Fibroblast of skin of scalp (primary cell): ENCODE measurements at regions not wholly inside any gene's neighbourhood (a gene's known extent, or its start where the extent isn't known, plus 50 kb on each side); places are given as distances from the start of the nearest gene placed in this dataset.

Source experiments
- DNase-seq: peaks from one replicate; pipeline ENCODE4 v3.0.0-alpha.2; 2013

DNA sequence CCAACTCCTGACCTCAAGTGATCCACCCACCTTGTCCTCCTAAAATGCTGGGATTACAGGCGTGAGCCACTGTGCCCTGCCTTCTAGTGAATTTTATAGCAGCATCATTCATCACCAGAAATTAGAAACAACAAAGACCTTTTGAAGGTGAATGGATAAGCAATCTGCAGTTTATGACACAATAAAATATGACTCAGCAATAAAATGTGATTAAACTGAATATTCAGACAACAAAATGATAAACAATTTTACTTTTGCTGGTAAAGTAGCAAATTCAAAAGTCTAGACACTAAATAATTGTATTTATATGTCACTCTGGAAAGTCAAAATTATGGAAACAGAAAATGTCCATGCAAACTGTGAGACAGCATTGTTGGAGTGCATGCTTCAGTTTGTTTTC is 656.6 kb downstream of the CBLN2 start:
- no peak for DNase-seq

DNA sequence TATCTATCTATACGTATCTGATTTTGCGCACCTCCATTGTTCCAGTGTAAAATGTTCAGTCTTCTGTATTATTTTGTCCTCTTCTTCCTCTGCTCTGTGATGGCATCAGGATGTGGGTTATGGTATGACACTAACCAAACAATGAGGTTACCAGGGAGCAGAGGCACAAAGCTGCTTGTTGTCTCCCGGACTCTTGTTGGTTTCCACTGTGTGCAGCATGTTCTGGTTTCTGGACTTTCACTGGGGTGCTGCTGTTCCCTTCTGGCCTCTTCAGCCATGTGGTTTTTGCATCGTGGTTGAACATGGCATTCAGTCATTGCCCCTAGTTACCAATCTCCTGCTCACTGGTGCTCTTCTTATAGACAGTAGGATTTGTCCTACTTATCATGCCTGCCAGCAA is 665.9 kb downstream of the CBLN2 start:
- no peak for DNase-seq

DNA sequence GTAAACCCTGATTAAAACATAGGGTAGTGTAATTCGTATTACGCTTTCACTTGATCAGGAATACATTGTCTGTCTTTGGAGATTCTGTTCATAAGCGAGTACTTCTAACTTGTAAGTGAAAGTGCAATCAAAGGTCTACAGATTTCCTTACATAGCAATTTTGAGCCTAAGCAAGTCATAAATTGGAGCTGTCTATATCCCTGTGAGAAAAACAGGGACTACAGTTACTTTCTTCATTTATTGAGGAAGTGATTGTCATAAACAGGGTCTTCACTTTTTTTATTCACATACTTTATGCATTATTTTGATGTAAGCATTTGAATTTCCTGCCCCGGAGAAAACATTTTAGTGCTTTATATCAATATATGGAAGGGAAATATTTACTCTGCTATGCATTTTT is 670.4 kb downstream of the CBLN2 start:
- DNase-seq = no peak

DNA sequence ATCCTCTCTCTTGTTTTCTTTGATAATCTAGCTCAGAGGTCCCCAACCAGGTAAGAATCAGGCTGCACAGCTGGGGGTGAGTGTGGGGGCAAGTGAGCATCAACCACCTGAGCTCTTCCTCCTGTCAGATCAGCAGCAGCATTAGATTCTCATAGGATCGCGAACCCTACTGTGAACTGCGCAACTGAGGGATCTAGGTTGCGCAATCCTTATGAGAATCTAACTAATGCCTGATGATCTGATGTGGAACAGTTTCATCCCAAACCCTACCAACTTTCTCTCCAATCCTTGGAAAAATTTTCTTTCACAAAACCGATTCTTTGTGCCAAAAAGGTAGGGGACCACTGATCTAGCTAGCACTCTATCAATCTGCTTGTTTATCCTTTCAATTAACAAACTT is 678.3 kb downstream of the CBLN2 start:
- no peak for DNase-seq

DNA sequence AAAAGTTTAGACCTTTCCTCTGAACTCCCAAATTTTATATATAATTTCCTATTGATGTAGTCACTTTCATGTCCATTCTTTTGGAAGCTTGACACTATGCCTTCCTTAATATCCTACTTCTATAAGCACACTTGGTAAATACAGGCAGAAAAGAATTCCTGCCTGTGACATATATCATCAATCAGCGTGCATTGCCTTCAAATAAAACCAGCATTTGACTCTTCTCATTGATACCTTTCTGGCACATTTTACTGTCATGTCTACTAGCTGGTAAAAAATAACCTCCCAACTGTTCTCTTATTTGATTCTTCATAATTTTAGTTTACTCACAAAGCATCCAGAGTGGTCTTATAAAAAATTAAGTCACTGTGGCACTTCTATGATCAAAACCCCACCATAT is 693.5 kb downstream of the CBLN2 start:
- DNase-seq = no peak

DNA sequence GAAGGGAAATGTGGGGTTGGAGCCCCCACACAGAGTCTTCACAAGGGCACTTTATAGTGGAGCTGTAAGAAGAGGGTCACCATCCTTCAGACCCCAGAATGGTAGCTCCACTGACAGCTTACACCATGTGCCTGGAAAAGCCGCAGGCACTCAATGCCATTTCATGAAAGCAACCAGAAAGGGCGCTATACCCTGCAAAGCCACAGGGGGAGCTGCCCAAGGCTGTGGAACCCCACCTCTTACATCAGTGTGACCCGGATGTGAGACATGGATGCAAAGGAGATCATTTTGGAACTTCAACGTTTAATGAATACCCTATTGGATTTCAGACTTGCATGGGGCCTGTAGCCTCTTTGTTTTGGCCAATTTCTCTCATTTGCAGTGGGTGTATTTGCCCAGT is 694.7 kb downstream of the CBLN2 start:
- no peak for DNase-seq

DNA sequence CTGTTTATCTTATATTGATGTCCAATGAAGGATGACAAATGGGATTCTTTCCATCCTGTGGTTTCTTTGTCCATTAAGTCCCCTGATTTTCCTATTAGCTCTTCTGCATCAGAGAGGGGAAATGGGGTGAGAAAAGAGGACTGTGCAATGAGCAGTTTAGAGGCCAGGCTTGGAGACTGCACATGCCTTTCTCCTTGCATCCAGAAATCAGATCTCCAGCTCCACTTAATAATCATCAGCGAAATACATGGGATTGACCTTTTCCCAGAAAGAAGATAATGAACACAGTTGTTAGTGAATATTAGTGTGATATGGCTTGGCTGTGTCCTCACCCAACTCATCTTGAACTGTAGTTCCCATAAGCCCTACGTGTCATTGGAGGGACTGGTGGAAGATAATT is 697.4 kb downstream of the CBLN2 start:
- DNase-seq = no peak

DNA sequence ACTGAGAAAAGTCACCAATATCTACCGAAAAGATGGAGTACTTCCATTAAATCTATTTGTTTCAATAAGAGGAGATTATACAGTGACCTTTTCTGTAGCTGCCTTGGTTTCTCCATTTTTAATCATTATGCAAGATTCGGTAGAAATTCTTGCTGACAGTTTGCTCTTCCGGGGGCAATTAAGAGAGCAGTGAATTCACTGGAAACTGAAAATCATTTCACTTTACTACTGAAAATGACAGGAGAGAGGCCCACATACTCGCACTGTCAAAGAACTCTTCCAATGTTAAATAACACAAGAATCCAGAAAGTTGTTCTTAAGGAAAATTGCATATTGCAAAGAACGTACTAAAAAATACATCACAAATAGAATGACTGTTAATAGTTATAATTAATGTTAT is 699.3 kb downstream of the CBLN2 start:
- no peak for DNase-seq

DNA sequence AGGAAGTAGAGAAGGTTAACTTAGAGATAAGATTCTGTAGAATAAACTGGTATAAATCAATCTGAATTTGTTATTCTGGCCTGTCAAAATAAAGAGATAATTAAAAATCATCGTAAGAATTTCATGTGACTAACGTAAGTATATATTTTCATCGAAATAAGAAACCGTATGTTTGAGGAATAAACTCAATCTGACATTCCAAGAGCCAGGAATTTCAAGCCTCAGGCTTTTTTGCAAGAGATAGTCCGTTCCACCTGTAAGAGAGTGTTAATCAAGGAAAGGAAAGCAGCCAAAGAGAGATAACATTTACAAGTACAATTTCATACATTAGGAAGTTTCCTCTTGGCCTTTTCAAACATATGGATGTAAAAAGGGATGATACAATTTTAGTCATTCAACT is 701.5 kb downstream of the CBLN2 start:
- DNase-seq = no peak

DNA sequence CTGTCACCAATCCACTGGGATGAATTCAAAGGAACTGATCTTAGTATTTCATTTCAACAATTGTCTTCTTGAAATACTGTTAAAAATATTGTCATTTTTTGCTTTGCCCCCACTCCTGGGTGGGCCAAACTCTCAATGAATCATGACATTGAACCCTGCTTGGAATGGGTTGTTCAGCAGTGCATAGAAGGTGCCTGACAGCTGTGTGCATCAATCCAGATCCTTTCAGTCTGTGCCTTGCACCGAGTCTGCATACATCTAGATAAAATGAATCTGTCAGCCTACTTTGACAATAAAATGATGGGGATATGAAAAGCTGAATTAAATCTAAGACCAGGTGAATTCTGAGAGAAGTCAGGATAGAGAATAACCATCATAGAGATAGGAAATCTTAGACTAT is 706.6 kb downstream of the CBLN2 start:
- no peak for DNase-seq

DNA sequence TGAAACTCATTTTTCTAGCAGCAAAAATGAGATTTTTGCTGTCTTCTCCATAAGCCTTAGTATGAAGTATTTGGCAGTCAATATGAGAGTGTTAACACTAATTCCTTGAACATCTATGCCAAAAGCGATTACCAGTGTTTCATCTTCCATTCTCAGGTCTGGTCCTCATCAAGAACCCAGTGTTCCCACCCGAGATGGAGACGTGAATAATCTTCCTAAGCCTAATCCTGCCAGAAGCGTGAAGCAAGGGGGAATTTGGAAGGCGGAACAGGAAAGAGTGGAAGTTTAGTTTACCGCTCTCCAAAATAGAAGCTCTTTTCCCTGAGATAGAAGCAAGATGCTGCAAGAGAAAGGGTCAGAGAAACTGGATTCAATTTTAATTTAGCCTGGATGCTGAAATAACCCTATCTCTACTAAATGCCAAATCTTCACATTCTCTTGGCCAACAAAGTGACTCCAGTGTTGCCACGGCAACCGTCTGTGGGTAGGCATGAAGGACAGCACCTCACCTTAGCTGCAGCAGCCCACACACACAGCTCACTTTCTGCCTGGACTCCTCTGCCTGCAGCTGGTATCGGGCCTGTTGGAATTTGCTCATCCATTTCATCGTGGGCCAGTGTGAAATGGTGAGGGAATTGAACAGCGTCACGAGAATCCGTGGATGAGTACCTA is 711.1 kb downstream of the CBLN2 start:
- DNase-seq = no peak

DNA sequence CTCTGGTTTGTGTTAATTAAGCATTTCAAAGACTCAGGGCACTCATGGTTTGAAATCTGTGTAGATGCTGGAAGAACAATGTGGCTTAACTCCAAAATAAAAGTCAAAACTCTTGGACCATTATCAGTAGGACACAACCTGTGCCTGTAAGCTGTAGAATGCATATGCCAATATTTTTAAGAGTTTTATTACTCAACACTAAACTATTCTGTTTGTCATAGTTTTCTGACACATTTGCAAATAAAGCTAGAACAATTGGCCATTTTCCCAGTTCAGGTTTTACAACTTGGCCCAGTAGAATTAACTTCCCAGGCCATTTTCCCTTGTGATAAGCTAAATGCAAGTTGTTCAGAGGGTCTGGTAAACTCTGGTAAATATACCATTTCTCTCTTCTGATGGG is 713.1 kb downstream of the CBLN2 start:
- peak; percentile 1 for DNase-seq

DNA sequence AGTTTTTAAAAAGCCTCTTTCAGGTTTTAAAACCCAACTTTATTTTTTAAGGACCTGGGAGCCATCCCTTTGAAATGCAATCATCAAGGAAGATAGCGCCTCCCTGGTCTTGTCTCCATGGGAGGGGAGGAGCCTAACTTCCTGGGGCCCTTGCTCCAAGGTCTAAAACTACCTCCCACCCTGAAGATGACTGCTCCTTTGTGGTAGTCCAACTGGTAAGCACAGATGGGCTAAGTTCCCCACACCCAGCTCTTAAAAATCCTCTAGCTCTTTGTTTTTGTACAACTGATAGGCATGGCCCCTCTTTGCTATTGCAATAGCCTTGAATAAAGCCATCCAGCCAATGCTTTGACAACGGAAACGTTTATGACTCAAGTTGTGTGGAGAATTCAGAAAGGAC is 716.8 kb downstream of the CBLN2 start:
- DNase-seq = no peak

DNA sequence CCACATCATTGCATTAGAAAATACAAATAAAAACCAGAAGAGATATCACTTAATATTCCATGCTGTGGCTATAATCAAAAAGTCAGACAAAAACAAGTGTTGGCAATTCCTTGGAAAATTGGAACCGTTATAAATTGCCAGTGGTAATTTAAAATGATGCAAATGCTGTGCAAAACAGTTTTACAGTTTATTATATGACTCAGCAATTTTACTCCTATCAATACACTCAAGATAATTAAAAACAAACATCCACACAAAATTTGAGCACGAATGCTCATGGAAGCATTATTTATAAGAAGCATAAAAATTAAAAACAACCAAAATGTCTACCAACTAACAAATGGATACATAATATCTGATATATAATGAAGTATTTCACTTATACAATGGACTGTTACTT is 728.8 kb downstream of the CBLN2 start:
- DNase-seq = no peak

DNA sequence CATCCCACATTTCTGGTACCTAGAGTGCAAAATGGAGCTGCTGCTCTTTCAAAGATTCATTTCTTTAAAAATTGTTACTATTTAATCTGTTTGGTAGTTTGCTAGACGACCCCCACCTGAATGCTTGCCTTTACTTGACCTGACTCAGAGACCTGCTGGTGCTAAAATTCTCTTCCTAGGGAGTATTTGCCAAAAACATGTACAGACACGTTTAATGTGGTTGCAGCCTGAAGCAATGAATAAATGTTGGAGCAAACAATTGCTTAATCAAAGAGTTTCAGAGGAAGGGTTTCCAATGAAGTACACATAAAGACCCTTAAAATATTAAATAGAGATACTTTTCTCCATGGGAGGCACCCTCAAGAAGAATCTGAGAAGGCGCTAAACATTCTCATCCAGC is 734.4 kb downstream of the CBLN2 start:
- no peak for DNase-seq

DNA sequence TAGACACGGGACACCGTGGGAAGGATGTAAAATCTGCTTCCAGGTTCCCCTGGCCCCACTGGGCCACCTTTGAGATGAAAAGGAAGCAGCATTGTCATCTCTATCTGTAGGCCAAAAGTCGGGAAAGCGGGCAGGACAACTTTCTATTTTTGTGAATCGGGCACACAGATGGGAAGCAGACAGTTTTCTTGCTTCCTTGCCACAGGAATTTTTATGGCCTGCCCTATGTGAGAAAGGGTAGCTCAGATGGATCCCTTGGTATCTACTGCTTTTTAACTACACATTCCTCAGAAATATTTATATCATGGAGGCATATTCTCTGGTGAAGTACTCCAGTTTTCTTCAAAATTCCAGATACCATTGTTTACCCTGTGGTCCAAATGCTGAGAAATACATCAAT is 735.5 kb downstream of the CBLN2 start:
- DNase-seq = peak; percentile 54

DNA sequence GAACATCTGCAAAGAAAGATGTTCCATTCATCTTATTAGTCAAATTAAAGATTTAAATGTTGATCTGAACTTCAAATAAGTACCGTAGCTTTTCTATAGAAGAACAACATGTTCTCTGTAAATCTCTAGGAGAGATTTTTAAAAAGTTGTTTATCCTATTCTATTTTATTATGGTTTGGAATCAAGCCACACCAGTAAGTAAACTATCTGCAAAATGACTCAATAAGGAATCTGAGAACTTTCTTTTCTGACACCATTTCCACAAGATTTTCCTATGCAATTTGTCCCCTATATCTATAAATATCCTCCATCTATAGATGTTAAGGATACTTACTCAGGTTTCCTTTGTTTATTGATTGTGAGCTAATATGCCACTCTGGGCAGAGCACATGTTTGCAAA is 736.6 kb downstream of the CBLN2 start:
- DNase-seq = no peak

DNA sequence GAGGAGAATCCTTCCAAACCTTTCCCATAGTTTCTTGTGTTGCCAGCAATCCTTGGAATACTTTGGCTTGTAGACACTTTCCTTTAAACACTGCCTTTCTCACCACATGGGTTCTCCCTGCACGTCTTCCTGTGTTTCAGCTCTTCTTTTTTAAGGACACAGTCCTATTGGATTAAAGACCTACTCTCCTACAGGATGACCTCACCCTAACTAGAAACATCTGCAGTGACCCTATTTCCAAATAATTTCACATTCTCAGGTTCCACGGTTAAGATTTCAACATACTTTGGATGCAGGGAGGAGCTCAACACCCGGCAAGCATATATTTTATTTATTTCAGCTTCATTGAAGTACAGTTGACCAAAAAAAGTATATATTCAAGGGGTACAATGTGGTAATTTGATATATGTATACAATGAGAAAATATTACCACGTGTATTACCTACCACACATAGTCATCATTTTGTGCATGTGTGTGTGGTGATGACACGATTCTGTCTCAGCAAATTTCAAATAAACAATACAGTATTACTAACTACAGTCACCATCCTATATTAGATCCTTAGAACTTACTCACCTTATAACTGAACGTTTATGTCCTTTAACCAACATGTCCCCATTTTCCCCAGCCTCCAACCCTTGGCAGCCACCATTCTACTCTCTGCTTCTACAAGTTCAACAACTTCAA is 745.0 kb downstream of the CBLN2 start:
- peak; percentile 25 for DNase-seq

DNA sequence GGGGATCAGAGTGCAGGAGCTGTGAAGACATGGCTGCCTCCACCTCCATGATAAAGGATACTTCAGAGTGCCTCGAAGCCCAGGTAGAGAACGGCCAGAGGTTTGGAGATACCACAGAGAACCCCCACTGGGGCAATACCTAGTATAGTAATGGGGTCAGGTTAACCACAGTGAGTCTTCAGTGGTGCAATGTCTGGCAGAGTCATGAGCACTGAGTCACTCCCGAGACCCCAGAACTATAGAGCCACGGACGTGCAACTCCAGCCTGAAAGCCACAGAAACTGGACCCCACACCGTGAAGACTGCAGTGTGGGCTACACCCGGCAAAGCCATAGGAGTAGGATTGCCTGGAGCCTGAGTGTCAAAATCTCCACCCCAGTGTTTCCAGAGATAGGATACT is 746.6 kb downstream of the CBLN2 start:
- peak; percentile 1 for DNase-seq

DNA sequence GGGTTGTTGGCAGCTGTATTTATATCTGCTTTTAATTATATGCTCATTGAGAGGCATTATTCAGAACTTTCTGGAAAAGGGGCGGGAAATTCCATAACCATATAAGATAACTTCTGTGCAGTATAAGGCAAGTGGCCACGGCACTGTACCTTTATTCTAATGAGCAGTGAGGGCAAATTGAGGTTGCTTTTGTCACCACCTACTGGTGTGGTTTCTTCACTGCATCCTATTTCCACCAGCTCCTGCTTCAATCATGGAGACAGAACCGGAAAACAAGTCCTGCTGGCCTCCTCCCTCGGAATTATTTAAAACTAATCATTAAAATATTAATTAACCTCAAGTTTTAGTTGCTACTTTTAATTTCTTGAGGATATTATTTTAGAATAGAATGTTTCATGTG is 759.4 kb downstream of the CBLN2 start:
- no peak for DNase-seq

DNA sequence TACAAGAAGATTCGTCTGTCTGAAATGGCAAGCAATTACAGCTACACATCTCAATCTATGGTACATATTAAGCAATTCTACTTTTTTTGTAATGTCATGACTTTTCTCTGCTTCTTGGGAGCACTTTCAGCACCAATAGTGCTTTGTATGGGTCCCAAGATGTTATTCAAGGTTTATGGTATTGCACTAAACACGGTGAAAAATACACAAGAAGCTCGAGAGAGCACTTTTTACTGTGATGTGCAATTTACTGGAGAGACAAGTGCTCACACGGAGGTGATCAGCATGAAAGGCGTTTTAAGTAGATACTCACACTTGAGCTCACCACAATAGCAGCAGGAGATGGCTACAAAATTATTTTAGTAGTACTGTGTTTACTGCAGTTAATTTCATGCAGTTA is 783.6 kb downstream of the CBLN2 start:
- no peak for DNase-seq

DNA sequence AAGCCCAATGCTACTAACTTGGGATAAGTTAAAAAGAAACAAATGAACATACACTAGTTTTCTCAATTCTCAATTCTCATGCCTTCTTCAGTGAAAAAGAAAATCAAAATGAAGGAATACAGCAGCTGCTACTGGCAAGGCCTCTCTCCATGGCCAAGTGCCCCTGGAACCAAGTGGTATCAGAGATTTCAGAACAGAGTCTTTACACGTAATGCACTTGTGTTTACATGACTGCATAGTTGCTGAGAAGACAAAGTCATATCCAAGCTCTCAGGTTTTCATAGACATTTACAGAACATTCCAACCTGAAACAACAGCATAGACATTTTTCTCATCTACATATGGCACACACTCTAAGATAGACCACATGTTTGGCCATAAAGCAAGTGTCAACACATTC is 789.9 kb downstream of the CBLN2 start:
- DNase-seq = no peak

DNA sequence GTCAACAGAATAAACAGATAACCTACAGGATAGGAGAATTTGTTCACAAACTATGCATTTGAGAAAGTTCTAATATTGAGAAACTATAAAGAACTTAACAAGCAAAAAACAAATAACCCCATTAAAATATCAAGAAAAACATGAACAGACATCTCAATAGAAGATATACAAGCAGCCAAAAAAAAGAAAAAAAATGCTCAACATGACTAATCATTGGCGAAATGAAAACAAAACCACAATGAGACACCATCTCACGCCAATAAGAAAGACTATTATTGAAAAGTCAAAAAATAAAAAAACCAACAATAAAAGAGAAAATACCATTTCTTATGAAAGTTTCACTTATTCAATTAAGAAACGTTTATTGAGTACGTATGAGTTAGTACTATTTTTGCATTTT is 800.5 kb downstream of the CBLN2 start:
- no peak for DNase-seq

DNA sequence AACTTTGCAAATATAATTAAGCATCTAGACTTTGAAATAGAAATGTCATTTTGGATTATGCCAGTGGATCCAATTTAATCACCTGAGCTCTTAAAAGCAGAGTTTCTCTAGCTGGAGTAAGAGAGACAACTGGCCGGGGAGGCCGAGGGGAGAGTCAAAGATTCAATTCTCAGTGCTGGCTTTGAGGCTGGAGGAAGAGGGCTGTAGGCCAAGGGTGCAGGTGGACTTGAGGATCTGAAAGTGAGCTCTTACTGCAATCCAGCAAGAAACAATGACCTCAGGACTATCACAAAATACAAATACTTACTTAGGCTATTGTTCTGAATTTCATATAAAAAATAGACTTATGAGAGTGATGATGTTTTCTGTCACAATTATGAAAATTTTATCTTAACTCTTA is 814.5 kb downstream of the CBLN2 start:
- DNase-seq = no peak

DNA sequence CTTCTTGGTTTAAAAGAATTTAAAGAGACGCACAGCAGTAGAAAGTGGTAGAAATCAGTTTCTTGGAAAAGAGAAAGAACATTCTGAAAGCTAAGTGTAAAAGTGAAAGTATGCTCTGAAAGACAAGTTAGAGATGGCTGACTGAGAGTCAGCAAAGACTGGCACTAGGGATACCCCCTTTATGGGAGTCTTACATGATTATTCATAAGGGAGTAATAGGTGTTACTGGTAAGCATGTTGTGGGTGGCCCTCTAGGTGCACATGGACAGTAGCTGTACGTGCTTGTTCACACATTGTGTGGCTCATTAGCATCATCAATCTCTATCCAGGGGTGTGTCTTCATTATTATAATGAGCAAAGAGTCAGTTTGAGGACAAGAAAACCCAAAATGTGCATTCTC is 816.2 kb downstream of the CBLN2 start:
- no peak for DNase-seq
